GM18507 (cell line): ENCODE measurements at regions not wholly inside any gene's neighbourhood (a gene's known extent, or its start where the extent isn't known, plus 50 kb on each side); places are given as distances from the start of the nearest gene placed in this dataset.

Experiments
- DNase-seq: peaks from one replicate; pipeline ENCODE4 v3.0.0; 2011; ENCODE audit warnings: low read depth; ENCODE audit not compliant: insufficient read length; ENCODE audit errors: extremely low spot score
- FAIRE-seq: peaks from 2 replicates; lab custom pipeline; 2011; peaks lifted over from hg19 to GRCh38; lab: Jason Lieb, UNC

GRCh38 chr18:75612456-75612855 lies 185.0 kb upstream of the SMIM21 start:
- FAIRE-seq: no peak
- no peak for DNase-seq

GRCh38 chr18:75607701-75608100 lies 180.2 kb upstream of the SMIM21 start:
- FAIRE-seq (no peak), DNase-seq (no peak)

- no peak for FAIRE-seq
Measured at GRCh38 chr18:75592527-75592926, 165.0 kb upstream of the SMIM21 start.

DNA sequence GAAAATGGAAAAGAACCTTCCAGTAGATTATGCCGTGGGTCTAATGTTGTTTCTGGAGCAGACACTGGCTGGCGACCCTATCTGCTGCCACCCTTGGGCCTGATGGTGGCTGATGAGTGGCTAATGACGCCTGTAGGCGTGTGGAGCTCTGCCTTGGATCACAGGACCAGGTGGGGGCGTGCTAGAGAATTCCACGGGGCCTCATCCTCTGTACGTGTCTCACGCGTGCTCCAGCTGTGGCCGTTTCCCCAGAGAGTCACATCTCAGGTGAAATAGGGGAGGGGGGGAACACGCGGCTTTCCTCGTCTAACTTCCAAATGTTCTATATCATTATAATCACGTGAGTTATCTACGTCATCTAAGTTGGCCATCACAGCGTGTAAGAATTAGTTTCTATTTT lies 160.9 kb upstream of the SMIM21 start:
- DNase-seq (no peak), FAIRE-seq (no peak)

More at GRCh38 chr18:75592527-75592926, 165.0 kb upstream of the SMIM21 start:
- DNase-seq: no peak

DNA sequence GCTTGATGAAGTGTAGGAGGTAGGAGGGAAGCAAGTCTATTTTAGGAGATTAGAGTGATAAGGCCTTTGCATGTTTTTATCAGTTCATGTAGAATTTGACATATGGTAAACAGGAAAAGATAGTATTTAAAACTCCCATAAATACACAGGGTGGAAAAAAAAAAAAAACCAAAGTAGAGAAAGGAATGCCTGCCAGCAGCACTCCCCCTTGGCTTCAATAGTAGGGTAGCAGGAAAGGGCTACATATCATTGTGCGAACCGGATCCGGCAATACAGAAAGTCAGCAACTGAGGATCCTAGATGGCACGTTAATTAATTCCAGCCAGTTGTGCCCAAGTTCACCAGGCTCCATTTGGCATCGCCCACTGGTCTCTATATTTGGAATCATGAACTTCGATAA lies 159.6 kb upstream of the SMIM21 start:
- FAIRE-seq (no peak), DNase-seq (no peak)

- FAIRE-seq (no peak), DNase-seq (no peak)
Measured at GRCh38 chr18:75586130-75586889, 158.8 kb upstream of the SMIM21 start.

- no peak for DNase-seq
- no peak for FAIRE-seq
Measured at GRCh38 chr18:75582940-75583339, 155.4 kb upstream of the SMIM21 start.

DNA sequence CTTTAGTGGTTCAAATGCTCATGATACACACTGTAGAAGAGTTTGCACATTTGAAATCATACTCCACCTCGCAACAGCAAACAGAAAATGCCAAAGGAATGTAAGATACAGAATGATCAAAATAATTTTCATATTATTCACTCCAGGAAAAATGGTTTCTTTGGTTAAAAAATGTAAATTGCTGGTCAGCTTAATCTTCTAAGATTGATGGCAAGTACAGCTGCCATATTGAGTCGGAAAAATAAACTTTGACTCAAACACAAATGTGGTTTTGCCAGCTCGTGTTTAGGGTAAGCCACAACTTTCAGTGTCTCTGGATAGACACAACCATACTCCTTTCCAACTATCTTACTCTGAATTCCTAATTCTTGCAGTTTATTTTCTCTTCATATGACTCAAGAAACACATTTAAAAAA lies 154.9 kb upstream of the SMIM21 start:
- FAIRE-seq (no peak), DNase-seq (no peak)

DNA sequence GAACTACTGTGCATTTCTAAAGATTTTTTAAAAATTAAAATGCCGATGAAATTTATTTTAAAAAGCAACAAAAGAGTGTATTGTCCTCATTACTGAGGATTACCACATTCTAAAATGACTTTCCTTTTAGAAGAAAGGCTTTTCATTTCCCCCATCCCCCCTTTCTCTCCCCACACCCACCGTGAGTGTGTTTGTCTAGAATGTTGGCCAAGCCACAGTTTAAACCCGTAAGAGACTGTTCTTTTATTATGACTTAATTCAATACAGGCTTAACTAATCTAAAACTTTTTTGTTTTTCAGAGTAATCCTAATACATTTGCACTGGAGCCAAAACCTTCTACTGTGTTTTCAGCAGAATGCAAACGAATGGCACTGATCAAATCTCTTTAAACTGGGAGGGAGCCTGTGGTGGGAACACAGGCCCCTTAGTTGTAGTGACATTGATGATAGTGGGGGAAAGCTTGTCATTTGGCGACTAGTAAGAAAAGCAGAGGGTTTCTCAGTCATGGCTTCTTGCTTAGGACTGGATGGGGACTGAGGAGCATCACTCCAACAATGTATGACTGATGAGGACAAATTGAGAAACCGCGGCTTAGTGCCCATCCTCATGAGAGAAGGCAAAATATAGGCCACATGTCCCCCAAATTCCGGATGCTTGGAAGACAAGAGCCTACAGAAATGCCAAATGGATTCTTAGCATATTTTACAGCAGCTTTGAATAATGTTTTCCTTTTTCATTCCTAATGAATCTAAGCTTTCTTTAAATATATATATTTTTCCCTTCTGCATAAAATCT lies 154.0 kb upstream of the SMIM21 start:
- DNase-seq: no peak
- no peak for FAIRE-seq

GRCh38 chr18:75574187-75574586 lies 146.7 kb upstream of the SMIM21 start:
- FAIRE-seq (no peak), DNase-seq (no peak)

DNA sequence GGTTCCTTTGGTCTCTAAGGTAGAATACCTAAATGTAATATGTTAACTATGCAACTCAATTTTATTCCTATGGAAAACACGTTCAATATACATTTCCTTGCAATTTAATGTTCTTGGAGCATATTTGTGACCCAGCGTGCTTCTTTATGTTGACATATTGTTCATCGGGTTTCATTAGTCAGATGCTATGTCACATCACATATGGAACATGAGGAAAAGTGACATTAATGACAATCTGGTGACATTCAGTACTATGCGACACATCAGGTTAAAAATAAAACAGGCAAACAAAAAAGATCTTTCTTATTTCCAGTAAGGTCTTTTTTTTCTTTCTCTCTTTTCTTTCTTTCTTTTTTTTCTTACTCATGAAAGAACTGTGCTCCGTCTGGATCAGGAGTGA lies 135.6 kb upstream of the SMIM21 start:
- no peak for FAIRE-seq
- no peak for DNase-seq

- FAIRE-seq: no peak
- DNase-seq: no peak
Measured at GRCh38 chr18:75562216-75562615, 134.7 kb upstream of the SMIM21 start.

- FAIRE-seq: no peak
- no peak for DNase-seq
Measured at GRCh38 chr18:75558790-75559189, 131.3 kb upstream of the SMIM21 start.

DNA sequence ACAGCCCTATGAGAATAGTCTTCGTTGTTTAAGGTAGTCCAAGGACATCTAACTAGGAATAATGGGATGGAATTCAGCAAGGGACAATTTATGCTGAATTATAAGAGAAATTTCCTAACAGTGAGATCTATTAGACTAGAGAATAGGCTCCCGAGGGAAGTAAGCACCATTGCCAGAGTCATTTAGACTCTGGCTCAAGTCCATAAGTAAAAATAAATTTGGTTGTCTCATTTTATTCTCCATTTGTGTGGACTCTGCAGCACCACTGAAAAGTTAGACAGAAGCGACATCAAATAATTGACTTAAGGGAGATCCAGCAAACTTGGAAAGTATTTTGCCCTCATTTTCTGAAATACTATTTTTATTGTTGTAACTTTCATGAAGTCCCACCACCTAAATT lies 129.3 kb upstream of the SMIM21 start:
- no peak for FAIRE-seq
- no peak for DNase-seq

DNA sequence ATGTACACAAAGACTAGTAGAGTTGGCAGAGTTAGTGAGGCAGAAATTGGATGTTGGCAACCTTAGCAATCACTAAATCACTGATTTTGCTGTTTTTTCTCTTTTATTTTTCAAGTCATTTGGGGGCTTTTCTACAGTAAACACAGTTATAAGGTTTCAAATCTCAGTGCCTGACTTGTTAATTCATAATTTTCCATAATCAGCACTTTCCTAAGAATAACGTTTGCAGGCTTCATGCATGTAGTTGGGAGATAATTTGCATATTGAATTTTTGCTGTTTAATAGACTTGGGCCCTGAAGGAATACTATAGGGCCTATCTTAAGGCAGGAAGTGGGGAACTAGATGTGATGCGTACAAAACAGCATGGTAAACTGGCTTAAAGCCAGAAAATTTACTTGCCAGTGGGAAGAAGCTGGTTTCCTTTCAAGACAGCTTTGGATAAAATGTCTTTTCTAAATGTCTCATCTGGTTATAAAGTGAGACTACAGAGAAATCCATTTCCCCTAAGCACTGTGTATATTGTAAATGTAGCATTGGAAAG lies 127.2 kb upstream of the SMIM21 start:
- no peak for FAIRE-seq
- no peak for DNase-seq

- FAIRE-seq (no peak), DNase-seq (no peak)
Measured at GRCh38 chr18:75554176-75554575, 126.7 kb upstream of the SMIM21 start.

GRCh38 chr18:75553021-75553420 lies 125.5 kb upstream of the SMIM21 start:
- no peak for FAIRE-seq

GRCh38 chr18:75551071-75551470 lies 123.6 kb upstream of the SMIM21 start:
- no peak for FAIRE-seq
- no peak for DNase-seq

More at GRCh38 chr18:75553021-75553420, 125.5 kb upstream of the SMIM21 start:
- no peak for DNase-seq

DNA sequence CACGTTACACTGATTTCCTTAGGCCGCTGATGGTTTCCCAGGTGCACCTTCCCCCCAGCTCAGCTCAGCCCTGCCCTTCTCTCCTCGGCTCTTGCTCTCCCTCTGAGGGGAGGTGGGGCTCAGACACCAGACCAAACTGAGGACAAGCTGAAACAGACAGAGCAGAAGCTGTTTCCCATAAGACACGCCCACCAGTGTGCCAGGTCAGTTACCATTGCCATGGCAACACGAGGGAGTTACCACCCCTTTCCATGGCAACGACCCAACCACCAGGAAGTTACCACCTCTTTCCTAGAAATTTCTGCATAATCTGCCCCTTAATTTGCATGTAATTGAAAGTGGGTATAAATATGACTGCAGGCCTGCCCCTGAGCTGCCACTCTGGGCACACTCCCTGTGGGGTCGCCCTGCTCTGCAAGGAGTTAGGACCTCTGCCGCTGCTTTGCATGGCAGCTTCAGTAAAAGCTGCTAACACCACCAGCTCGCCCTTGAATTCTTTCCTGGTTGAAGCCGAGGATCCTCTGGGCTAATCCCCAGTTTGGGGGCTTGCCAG lies 120.9 kb upstream of the SMIM21 start:
- DNase-seq (no peak), FAIRE-seq (no peak)

- FAIRE-seq (no peak), DNase-seq (no peak)
Measured at GRCh38 chr18:75546964-75547363, 119.5 kb upstream of the SMIM21 start.
